GM18867 (cell line): ENCODE measurements at regions not wholly inside any gene's neighbourhood (a gene's known extent, or its start where the extent isn't known, plus 50 kb on each side); places are given as distances from the start of the nearest gene placed in this dataset.
"Not testable (repeated sequence)": the region's sequence is repeated elsewhere in the genome, so short reads cannot be mapped to it uniquely, and the experiment has no call there.

Experiments
- ATAC-seq: cut with Tn5 transposase; IDR thresholded peaks from one replicate; pipeline ENCODE4 v1.9.1; 2021; ENCODE audit warnings: mild to moderate bottlenecking, moderate library complexity; ENCODE audit not compliant: unreplicated experiment

- ATAC-seq, result peak; percentile 67
Observed at GRCh38 chr4:112085156-112086035, 59.9 kb upstream of the FAM241A start.

DNA sequence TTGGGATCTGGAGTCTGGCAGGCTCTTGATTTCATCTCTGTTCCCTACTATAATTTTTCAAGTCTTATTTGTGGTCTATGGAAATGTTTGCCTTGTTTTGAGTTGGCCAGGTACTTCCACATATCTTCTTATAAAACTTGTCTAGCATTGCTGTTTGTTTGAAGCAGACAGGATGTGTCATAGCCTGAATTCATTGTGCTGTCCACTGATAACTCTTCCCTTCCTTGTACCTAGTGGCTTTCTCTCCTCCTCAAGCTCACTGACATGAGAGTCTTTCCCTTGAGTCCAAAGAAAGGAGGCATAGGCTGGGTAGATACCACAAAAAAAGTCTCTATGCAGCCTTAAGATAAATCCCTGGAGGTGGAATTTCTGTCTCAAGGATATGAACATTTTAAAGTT is 59.2 kb upstream of the FAM241A start:
- no peak for ATAC-seq

- not testable (repeated sequence) for ATAC-seq
Observed at GRCh38 chr4:112086661-112087060, 58.6 kb upstream of the FAM241A start.

- ATAC-seq, result not testable (repeated sequence)
Observed at GRCh38 chr4:112092330-112092729, 52.9 kb upstream of the FAM241A start.

GRCh38 chr4:112093636-112094202 is 51.5 kb upstream of the FAM241A start:
- peak; percentile 63 for ATAC-seq

GRCh38 chr4:112094330-112094729 is 50.9 kb upstream of the FAM241A start:
- no peak for ATAC-seq
